PC-9 (cell line): ENCODE measurements at regions not wholly inside any gene's neighbourhood (a gene's known extent, or its start where the extent isn't known, plus 50 kb on each side); places are given as distances from the start of the nearest gene placed in this dataset.

Experiments
- BruUV-seq: library from RNA; stranded (reverse); fragments of 400-500 nt; replicated peaks from 2 replicates; lab custom pipeline; 2021; lab: Mats Ljungman, UMichigan
- CTCF ChIA-PET: fragments of 300-600 bp; sonication (Branson Sonifier 250); formaldehyde crosslinking; loops from one replicate; lab custom pipeline; 2022; ENCODE audit warnings: antibody characterized with exemption; lab: Charles Lee
- POLR2A ChIA-PET: fragments of 300-600 bp; sonication (Branson Sonifier 250); formaldehyde crosslinking; loops from one replicate; lab custom pipeline; 2022; ENCODE audit warnings: antibody characterized with exemption; ENCODE audit not compliant: unreplicated experiment; lab: Charles Lee
- DNase-seq, 2 experiments: peaks; one replicate each; pipeline versions ENCODE4 v3.0.0 to v3.0.0-alpha.2; 2015 to 2022; ENCODE audit warnings: mixed read lengths in 1 of 2
- H2AFZ ChIP-seq: fragments of 200-600 bp; sonication (generic); 2 replicates; pipeline ENCODE4 v1.8.1; 2017; ENCODE audit warnings: antibody characterized with exemption
- H3F3A ChIP-seq: fragments of 200-600 bp; sonication (generic); 2 replicates; pipeline ENCODE4 v1.8.1; 2017; ENCODE audit warnings: antibody characterized with exemption, mild to moderate bottlenecking, low read depth; ENCODE audit not compliant: insufficient read depth
- H3K27ac ChIP-seq: fragments of 200-600 bp; sonication (generic); 2 replicates; pipeline ENCODE4 v1.6.1; 2016; ENCODE audit warnings: mixed run types
- H3K27me3 ChIP-seq: fragments of 200-600 bp; sonication (generic); 2 replicates; pipeline ENCODE4 v1.6.1; 2016; ENCODE audit warnings: low read depth, mixed run types; ENCODE audit not compliant: insufficient read depth
- H3K36me3 ChIP-seq: fragments of 200-600 bp; sonication (generic); 2 replicates; pipeline ENCODE4 v1.6.1; 2016; ENCODE audit warnings: low read depth, mixed run types
- H3K4me1 ChIP-seq: fragments of 200-600 bp; sonication (generic); replicated peaks from 2 replicates; pipeline ENCODE4 v1.6.1; 2016; ENCODE audit warnings: mixed run types; ENCODE audit not compliant: insufficient read depth
- H3K4me2 ChIP-seq: fragments of 200-600 bp; sonication (generic); 2 replicates; pipeline ENCODE4 v1.6.1; 2017; ENCODE audit warnings: mixed run types
- H3K4me3 ChIP-seq: fragments of 200-600 bp; sonication (generic); 2 replicates; pipeline ENCODE4 v1.6.1; 2016; ENCODE audit warnings: mixed run types
- H3K79me2 ChIP-seq: fragments of 200-600 bp; sonication (generic); 2 replicates; pipeline ENCODE4 v1.6.1; 2017; ENCODE audit warnings: low read depth, mixed run types
- H3K9me2 ChIP-seq: fragments of 200-600 bp; sonication (generic); 2 replicates; pipeline ENCODE4 v1.8.1; 2017; ENCODE audit warnings: mild to moderate bottlenecking; ENCODE audit not compliant: insufficient read depth
- H3K9me3 ChIP-seq: fragments of 200-600 bp; sonication (generic); 2 replicates; pipeline ENCODE4 v1.8.1; 2016; ENCODE audit warnings: low read depth; ENCODE audit not compliant: insufficient read depth
- H4K20me1 ChIP-seq: fragments of 200-600 bp; sonication (generic); 2 replicates; pipeline ENCODE4 v1.8.1; 2017; ENCODE audit not compliant: insufficient read depth
- CTCF ChIP-seq: fragments of 200-600 bp; sonication (generic); conservative IDR thresholded peaks from 2 replicates; pipeline ENCODE4 v1.6.1; 2017; ENCODE audit warnings: mixed run types, antibody characterized with exemption, mild to moderate bottlenecking, moderate library complexity
- EZH2 ChIP-seq: fragments of 200-600 bp; sonication (generic); IDR thresholded peaks from 2 replicates; pipeline ENCODE4 v1.8.0; 2017; ENCODE audit warnings: antibody characterized with exemption, low read depth
- intact Hi-C: fragments of 100-400 bp; cut with micrococcal nuclease; formaldehyde crosslinking; loops from one replicate; pipeline ENCODE4 v1.10.0; 2022; ENCODE audit not compliant: unreplicated experiment

- Histone ChIP-seq H3K9me2 (no peaks in the 10 kb centered on the region), H4K20me1 (no peaks in the 10 kb centered on the region), H3K4me1 (peaks cover 54% of the 10 kb centered on the region), H3K9me3 (no peaks in the 10 kb centered on the region), H3K79me2 (no peaks in the 10 kb centered on the region), H3K27me3 (no peaks in the 10 kb centered on the region), H3K4me2 (peak overlapping the region; percentile 71), H3K4me3 (no peak overlapping the region), H3F3A (peaks cover 48% of the 10 kb centered on the region), H3K36me3 (no peaks in the 10 kb centered on the region), H3K27ac (peak overlapping the region; percentile 99), H2AFZ (no peak overlapping the region)
- intact Hi-C loops = loop anchor here (2.0 to 5.0 kb wide), 5 partner anchors 51 to 366 kb away; no protein-coding TSS in a partner anchor
- no peak for DNase-seq
- CTCF ChIA-PET = interaction anchor here (0.6 kb wide), 1 partner anchor 109 kb away, joined by 4 read pairs; no protein-coding TSS in a partner anchor
- no TSS peak for BruUV-seq
- TF ChIP-seq EZH2 (no peak), CTCF (no peak)
- POLR2A ChIA-PET = no interaction called here
These were observed 88.4 kb upstream of the ADRA1B start for GRCh38 chr5:159827861-159828260.

- Histone ChIP-seq H3K36me3 (no peaks in the 10 kb centered on the region), H3K4me2 (no peak overlapping the region), H3K79me2 (no peaks in the 10 kb centered on the region), H3K27ac (no peak overlapping the region), H3K9me2 (no peaks in the 10 kb centered on the region), H3K27me3 (no peaks in the 10 kb centered on the region), H3K4me1 (peaks cover 12% of the 10 kb centered on the region), H2AFZ (no peak overlapping the region), H3K9me3 (no peaks in the 10 kb centered on the region), H3F3A (peaks cover 18% of the 10 kb centered on the region), H3K4me3 (no peak overlapping the region), H4K20me1 (no peaks in the 10 kb centered on the region)
- intact Hi-C loops = no loop called here
- POLR2A ChIA-PET = no interaction called here
- no peak for TF ChIP-seq EZH2
- TF ChIP-seq CTCF = no peak
- CTCF ChIA-PET = no interaction called here
- DNase-seq = no peak
- BruUV-seq = no TSS peak
These were observed 84.2 kb upstream of the ADRA1B start for GRCh38 chr5:159832073-159832472.

GRCh38 chr5:159833088-159833487 is 83.2 kb upstream of the ADRA1B start:
- H3K9me2 ChIP-seq = no peaks in the 10 kb centered on the region
- ChIA-PET CTCF (no interaction called here), POLR2A (interaction anchor here (0.8 kb wide), 1 partner anchor 78 kb away, joined by 5 read pairs; no protein-coding TSS in a partner anchor)
- no peak overlapping the region for H3K27ac ChIP-seq
- no peak overlapping the region for H2AFZ ChIP-seq
- H3K4me1 ChIP-seq = peaks cover 2% of the 10 kb centered on the region
- H3K9me3 ChIP-seq = no peaks in the 10 kb centered on the region
- no peak for DNase-seq
- TF ChIP-seq EZH2 (no peak), CTCF (no peak; the same call in 1 of the 2 replicates)
- H3F3A ChIP-seq = peaks cover 8% of the 10 kb centered on the region; the same call in 1 of the 2 replicates
- no peaks in the 10 kb centered on the region for H3K36me3 ChIP-seq
- H3K4me2 ChIP-seq = no peak overlapping the region
- BruUV-seq = no TSS peak
- no peaks in the 10 kb centered on the region for H3K27me3 ChIP-seq
- no peak overlapping the region for H3K4me3 ChIP-seq
- intact Hi-C loops = no loop called here
- no peaks in the 10 kb centered on the region for H3K79me2 ChIP-seq
- no peaks in the 10 kb centered on the region for H4K20me1 ChIP-seq
